Neural progenitor cell (in vitro differentiated cells): ENCODE measurements at regions not wholly inside any gene's neighbourhood (a gene's known extent, or its start where the extent isn't known, plus 50 kb on each side); places are given as distances from the start of the nearest gene placed in this dataset.

ENCODE experiments used
- DNase-seq: peaks from one replicate; pipeline ENCODE4 v3.0.0-alpha.2; 2016; ENCODE audit warnings: low spot score
- H2AFZ ChIP-seq: fragments of 200-600 bp; sonication (generic); replicated peaks from 2 replicates; pipeline ENCODE4 v1.6.1; 2016; ENCODE audit warnings: antibody characterized with exemption
- H3F3A ChIP-seq: fragments of 200-600 bp; sonication (generic); 2 replicates; pipeline ENCODE4 v1.6.1; 2016; ENCODE audit warnings: antibody characterized with exemption, low read depth
- H3K27ac ChIP-seq: fragments of 200-600 bp; sonication (generic); 2 replicates; pipeline ENCODE4 v1.5.1; 2016; ENCODE audit warnings: mild to moderate bottlenecking
- H3K27me3 ChIP-seq: fragments of 200-600 bp; sonication (generic); 2 replicates; pipeline ENCODE4 v1.6.1; 2016; ENCODE audit warnings: mild to moderate bottlenecking, moderate library complexity
- H3K36me3 ChIP-seq: fragments of 200-600 bp; sonication (generic); 2 replicates; pipeline ENCODE4 v1.5.1; 2016
- H3K4me1 ChIP-seq: fragments of 200-600 bp; sonication (generic); 2 replicates; pipeline ENCODE4 v1.6.1; 2016; ENCODE audit warnings: mixed run types
- H3K4me2 ChIP-seq: fragments of 200-600 bp; sonication (generic); 2 replicates; pipeline ENCODE4 v1.6.1; 2016
- H3K4me3 ChIP-seq: fragments of 200-600 bp; sonication (generic); 2 replicates; pipeline ENCODE4 v1.5.1; 2016
- H3K79me2 ChIP-seq: fragments of 200-600 bp; sonication (generic); 2 replicates; pipeline ENCODE4 v1.6.1; 2016; ENCODE audit warnings: low read depth
- H3K9ac ChIP-seq: fragments of 200-600 bp; sonication (generic); 2 replicates; pipeline ENCODE4 v1.6.1; 2016
- H3K9me3 ChIP-seq: fragments of 200-600 bp; sonication (generic); 2 replicates; pipeline ENCODE4 v1.5.1; 2016; ENCODE audit warnings: low read depth
- H4K20me1 ChIP-seq: fragments of 200-600 bp; sonication (generic); 2 replicates; pipeline ENCODE4 v1.6.1; 2016; ENCODE audit warnings: low read depth
- H3K27ac Mint-ChIP-seq: 3 replicates; pipeline ENCODE4 v1.8.0; 2021; ENCODE audit warnings: mixed read lengths
- H3K27me3 Mint-ChIP-seq: 2 replicates; pipeline ENCODE4 v1.8.0; 2022; ENCODE audit warnings: low read depth, mild to moderate bottlenecking, inconsistent platforms, moderate library complexity, mixed read lengths; ENCODE audit not compliant: insufficient read depth
- H3K36me3 Mint-ChIP-seq: 3 replicates; pipeline ENCODE4 v1.8.0; 2021; ENCODE audit warnings: mixed read lengths
- H3K4me1 Mint-ChIP-seq: 3 replicates; pipeline ENCODE4 v1.8.0; 2021; ENCODE audit warnings: mixed read lengths
- H3K4me3 Mint-ChIP-seq: 3 replicates; pipeline ENCODE4 v1.8.0; 2021; ENCODE audit warnings: mild to moderate bottlenecking, moderate library complexity, mixed read lengths
- H3K9me3 Mint-ChIP-seq: 3 replicates; pipeline ENCODE4 v1.8.0; 2020; ENCODE audit warnings: mixed read lengths
- EZH2 ChIP-seq: fragments of 200-600 bp; sonication (generic); IDR thresholded peaks from 2 replicates; pipeline ENCODE4 v1.6.1; 2017; ENCODE audit warnings: antibody characterized with exemption, mild to moderate bottlenecking, moderate library complexity
- EZH2phosphoT487 ChIP-seq: fragments of 200-600 bp; sonication (generic); IDR thresholded peaks from 2 replicates; pipeline ENCODE4 v1.6.1; 2017; ENCODE audit warnings: antibody characterized with exemption
- TF ChIP-seq, protein P1 (sequence below): fragments of 200-600 bp; sonication (generic); IDR thresholded peaks from 2 replicates; pipeline ENCODE4 v1.5.1; 2017; ENCODE audit warnings: antibody characterized with exemption, mild to moderate bottlenecking

DNA sequence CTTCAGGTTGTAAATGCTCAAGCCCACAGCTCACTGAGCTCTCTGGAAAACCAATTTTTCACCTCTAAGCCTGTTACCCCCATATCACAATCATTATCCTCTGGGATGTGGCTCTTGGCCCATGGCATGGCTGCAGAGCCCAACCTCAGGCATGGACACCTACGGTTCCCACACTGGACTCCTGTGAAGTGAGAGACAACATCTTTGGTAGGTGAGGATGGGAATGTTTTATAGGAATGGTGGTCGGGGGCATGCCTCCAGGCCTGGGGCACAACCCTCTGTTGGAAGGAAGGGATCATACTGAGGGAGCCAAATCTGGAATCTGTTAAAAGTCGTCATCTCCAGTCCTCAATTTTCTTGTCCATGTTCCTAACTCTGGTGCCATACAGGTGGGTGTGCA is 179.1 kb downstream of the FOXD2 start:
- Mint-ChIP-seq H3K27me3 (peaks cover 6% of the 10 kb centered on the region), H3K4me3 (no peak overlapping the region), H3K36me3 (no peaks in the 10 kb centered on the region), H3K27ac (no peak overlapping the region), H3K4me1 (no peaks in the 10 kb centered on the region), H3K9me3 (peaks cover 6% of the 10 kb centered on the region)
- DNase-seq: no peak
- no peaks in the 10 kb centered on the region for H4K20me1 ChIP-seq
- H3K4me3 ChIP-seq: no peak overlapping the region
- no peak overlapping the region for H3K9ac ChIP-seq
- no peaks in the 10 kb centered on the region for H3F3A ChIP-seq
- no peaks in the 10 kb centered on the region for H3K36me3 ChIP-seq
- TF ChIP-seq, protein P1, sequence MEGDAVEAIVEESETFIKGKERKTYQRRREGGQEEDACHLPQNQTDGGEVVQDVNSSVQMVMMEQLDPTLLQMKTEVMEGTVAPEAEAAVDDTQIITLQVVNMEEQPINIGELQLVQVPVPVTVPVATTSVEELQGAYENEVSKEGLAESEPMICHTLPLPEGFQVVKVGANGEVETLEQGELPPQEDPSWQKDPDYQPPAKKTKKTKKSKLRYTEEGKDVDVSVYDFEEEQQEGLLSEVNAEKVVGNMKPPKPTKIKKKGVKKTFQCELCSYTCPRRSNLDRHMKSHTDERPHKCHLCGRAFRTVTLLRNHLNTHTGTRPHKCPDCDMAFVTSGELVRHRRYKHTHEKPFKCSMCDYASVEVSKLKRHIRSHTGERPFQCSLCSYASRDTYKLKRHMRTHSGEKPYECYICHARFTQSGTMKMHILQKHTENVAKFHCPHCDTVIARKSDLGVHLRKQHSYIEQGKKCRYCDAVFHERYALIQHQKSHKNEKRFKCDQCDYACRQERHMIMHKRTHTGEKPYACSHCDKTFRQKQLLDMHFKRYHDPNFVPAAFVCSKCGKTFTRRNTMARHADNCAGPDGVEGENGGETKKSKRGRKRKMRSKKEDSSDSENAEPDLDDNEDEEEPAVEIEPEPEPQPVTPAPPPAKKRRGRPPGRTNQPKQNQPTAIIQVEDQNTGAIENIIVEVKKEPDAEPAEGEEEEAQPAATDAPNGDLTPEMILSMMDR: no peak
- no peak for TF ChIP-seq EZH2phosphoT487
- H3K27me3 ChIP-seq: no peaks in the 10 kb centered on the region
- no peaks in the 10 kb centered on the region for H3K4me1 ChIP-seq
- H2AFZ ChIP-seq: no peak overlapping the region
- no peaks in the 10 kb centered on the region for H3K79me2 ChIP-seq
- no peak overlapping the region for H3K4me2 ChIP-seq
- no peak overlapping the region for H3K27ac ChIP-seq
- no peaks in the 10 kb centered on the region for H3K9me3 ChIP-seq

DNA sequence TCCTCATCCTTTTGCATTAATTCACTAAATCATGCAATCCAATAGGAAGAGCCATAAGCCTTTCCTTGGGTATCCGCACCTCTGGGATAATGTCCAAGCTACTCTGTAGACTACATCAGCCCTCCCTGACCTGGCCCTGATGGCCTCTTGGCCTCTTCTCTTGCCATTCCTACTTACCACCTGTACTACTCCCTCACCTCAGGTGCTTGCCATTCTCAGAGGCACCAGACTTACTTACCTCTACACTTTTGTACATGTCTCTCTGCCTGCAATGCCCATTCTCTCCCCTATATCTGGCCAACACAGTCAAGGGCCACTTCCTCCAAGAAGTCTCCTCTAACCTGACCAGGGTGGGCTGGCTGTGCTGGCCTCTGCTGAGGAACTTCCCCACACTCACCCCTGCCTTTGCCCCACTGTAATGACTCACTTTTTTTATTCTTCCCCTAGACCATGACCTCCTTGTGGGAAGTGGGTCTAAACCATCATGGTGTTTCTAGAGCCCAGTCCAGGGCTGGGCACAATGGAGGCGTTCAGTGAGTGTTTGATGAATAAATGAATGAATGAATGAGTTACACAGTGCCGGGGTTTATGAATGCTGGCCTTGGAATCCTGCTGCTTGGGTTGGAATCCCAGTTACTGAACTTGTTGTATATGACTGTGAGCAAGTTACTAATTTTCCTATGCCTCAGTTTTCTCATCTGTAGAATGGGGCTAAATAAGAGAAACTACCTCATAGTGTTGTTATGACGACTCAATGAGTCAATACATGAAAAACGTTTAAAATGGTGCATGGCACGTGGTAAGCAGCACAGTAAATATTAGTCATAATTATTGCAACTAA is 179.8 kb downstream of the FOXD2 start:
- no peak overlapping the region for H3K4me2 ChIP-seq
- no peaks in the 10 kb centered on the region for H3K4me1 ChIP-seq

DNA sequence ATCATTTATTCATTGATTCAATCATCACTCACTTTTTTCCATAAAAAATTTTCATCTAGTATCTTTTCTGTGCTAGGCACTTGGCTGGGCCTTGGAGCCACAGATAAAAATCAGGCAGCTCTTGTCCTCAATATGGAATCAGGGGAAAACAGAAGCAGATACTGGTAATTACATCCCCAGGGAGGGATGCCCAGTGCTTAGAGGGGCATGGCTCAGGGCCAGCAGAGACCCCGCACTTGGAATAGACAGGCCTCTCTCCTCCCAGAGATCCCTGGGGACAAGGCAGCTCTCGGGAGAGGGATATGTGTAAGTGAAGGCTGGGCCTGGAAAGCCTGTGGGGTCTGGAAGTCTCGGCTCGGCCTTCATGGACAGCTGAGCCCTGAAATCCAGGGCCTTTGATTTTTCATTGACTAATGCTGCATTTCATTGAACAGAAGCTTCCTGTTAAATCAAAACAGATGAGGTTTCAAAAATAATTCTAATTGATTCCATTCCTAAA is 180.4 kb downstream of the FOXD2 start:
- Histone ChIP-seq H3K27ac (no peak overlapping the region), H3K27me3 (no peaks in the 10 kb centered on the region), H3K9ac (no peak overlapping the region), H4K20me1 (no peaks in the 10 kb centered on the region), H3F3A (no peaks in the 10 kb centered on the region), H3K4me1 (no peaks in the 10 kb centered on the region), H3K9me3 (no peaks in the 10 kb centered on the region), H3K79me2 (no peaks in the 10 kb centered on the region), H3K36me3 (no peaks in the 10 kb centered on the region), H2AFZ (no peak overlapping the region), H3K4me2 (no peak overlapping the region), H3K4me3 (no peak overlapping the region)
- TF ChIP-seq EZH2phosphoT487 (no peak), EZH2 (no peak)
- TF ChIP-seq, protein P1: no peak
- Mint-ChIP-seq H3K27me3 (peaks cover 12% of the 10 kb centered on the region), H3K27ac (no peak overlapping the region), H3K9me3 (peaks cover 6% of the 10 kb centered on the region), H3K4me3 (no peak overlapping the region), H3K4me1 (no peaks in the 10 kb centered on the region), H3K36me3 (no peaks in the 10 kb centered on the region)
- DNase-seq: no peak

More for the DNA sequence above, 179.8 kb downstream of the FOXD2 start:
- no peaks in the 10 kb centered on the region for H3K79me2 ChIP-seq
- Mint-ChIP-seq H3K27ac (no peak overlapping the region), H3K36me3 (no peaks in the 10 kb centered on the region), H3K4me1 (no peaks in the 10 kb centered on the region), H3K27me3 (peaks cover 10% of the 10 kb centered on the region), H3K9me3 (peaks cover 6% of the 10 kb centered on the region), H3K4me3 (no peak overlapping the region)
- H3F3A ChIP-seq: no peaks in the 10 kb centered on the region
- no peaks in the 10 kb centered on the region for H3K27me3 ChIP-seq
- no peak overlapping the region for H2AFZ ChIP-seq
- no peaks in the 10 kb centered on the region for H4K20me1 ChIP-seq
- H3K36me3 ChIP-seq: no peaks in the 10 kb centered on the region
- H3K27ac ChIP-seq: no peak overlapping the region
- H3K4me3 ChIP-seq: no peak overlapping the region
- TF ChIP-seq, protein P1: no peak
- no peak for TF ChIP-seq EZH2phosphoT487
- TF ChIP-seq EZH2: no peak
- no peaks in the 10 kb centered on the region for H3K9me3 ChIP-seq
- no peak overlapping the region for H3K9ac ChIP-seq
- no peak for DNase-seq
